HL-60/S4 treated with retinoic acid at 250 ng/mL for 4 days and 3 days (cell line): ENCODE measurements at regions not wholly inside any gene's neighbourhood (a gene's known extent, or its start where the extent isn't known, plus 50 kb on each side); places are given as distances from the start of the nearest gene placed in this dataset.

Experiments used
- in situ Hi-C: fragments of 300-500 bp; cut with MboI; formaldehyde crosslinking; loops from 2 replicates; pipeline ENCODE4 v1.7.0; 2022; ENCODE audit warnings: low sequenced_read_pairs

GRCh38 chr20:59526242-59527225 is 77.8 kb upstream of the PHACTR3 start:
- in situ Hi-C loops: no loop called here

GRCh38 chr20:59530782-59531181 is 73.6 kb upstream of the PHACTR3 start:
- in situ Hi-C loops: no loop called here

GRCh38 chr20:59537991-59538390 is 66.3 kb upstream of the PHACTR3 start:
- in situ Hi-C loops: no loop called here

GRCh38 chr20:59547596-59547995 is 56.7 kb upstream of the PHACTR3 start:
- in situ Hi-C loops: no loop called here
